ENCODE measurements at regions not wholly inside any gene's neighbourhood (a gene's known extent, or its start where the extent isn't known, plus 50 kb on each side); places are given as distances from the start of the nearest gene placed in this dataset.

- Histone ChIP-seq H3K79me1 (ENCODE audit: low read depth, low read length) (no peaks in the 10 kb centered on the region), H2BK15ac (ENCODE audit: low read length) (no peak overlapping the region), H3K27ac (replicated peaks; ENCODE audit: low read length) (no peak overlapping the region), H3K23ac (ENCODE audit: low read depth, low read length, poor library complexity) (no peak overlapping the region), H2AK5ac (ENCODE audit: low read depth, low read length) (no peak overlapping the region), H3K9ac (ENCODE audit: low read depth, low read length, poor library complexity) (no peak overlapping the region), H4K8ac (ENCODE audit: low read depth, low read length) (no peak overlapping the region), H3K27me3 (ENCODE audit: control insufficient read depth in 3 of 3, insufficient read depth in 3 of 3, low read depth in 1 of 3, low read length in 3 of 3) (no peaks in the 10 kb centered on the region), H2BK12ac (ENCODE audit: low read length) (no peak overlapping the region), H2AFZ (ENCODE audit: low read length) (no peak overlapping the region), H3K9me3 (replicated peaks in 1 of 2; ENCODE audit: control insufficient read depth in 2 of 2, insufficient read depth in 1 of 2, low read depth in 1 of 2, low read length in 2 of 2) (no peaks in the 10 kb centered on the region), H3K18ac (ENCODE audit: low read length) (no peak overlapping the region), H3K4me2 (ENCODE audit: insufficient read depth, low read length, poor library complexity, severe bottlenecking) (no peak overlapping the region), H3K4me1 (ENCODE audit: control insufficient read depth in 2 of 2, insufficient read depth in 1 of 2, low read depth in 1 of 2, low read length in 2 of 2) (no peaks in the 10 kb centered on the region), H2BK120ac (ENCODE audit: low read depth, low read length) (no peak overlapping the region), H3K36me3 (replicated peaks in 1 of 2; ENCODE audit: control insufficient read depth in 2 of 2, insufficient read depth in 2 of 2, low read length in 2 of 2) (no peaks in the 10 kb centered on the region), H3K4ac (ENCODE audit: low read length) (no peak overlapping the region), H2BK5ac (ENCODE audit: low read length) (no peak overlapping the region), H3K4me3 (ENCODE audit: low read length in 2 of 2) (no peak overlapping the region), H4K91ac (ENCODE audit: low read depth, low read length, poor library complexity) (no peak overlapping the region), H3K14ac (ENCODE audit: low read length) (no peak overlapping the region)
- DNase-seq (ENCODE audit: low spot score), result no peak
Measured at GRCh38 chr7:49422564-49422963, 350.9 kb upstream of the VWC2 start.

GRCh38 chr7:49424109-49424508, 349.3 kb upstream of the VWC2 start:
- H2AFZ ChIP-seq (ENCODE audit: low read length), result no peak overlapping the region
- H3K18ac ChIP-seq (ENCODE audit: low read length), result no peak overlapping the region
- H3K4me2 ChIP-seq (ENCODE audit: insufficient read depth, low read length, poor library complexity, severe bottlenecking), result no peak overlapping the region
- no peak overlapping the region for H3K4me3 ChIP-seq (ENCODE audit: low read length in 2 of 2)
- H3K79me1 ChIP-seq (ENCODE audit: low read depth, low read length), result no peaks in the 10 kb centered on the region
- H3K14ac ChIP-seq (ENCODE audit: low read length), result no peak overlapping the region
- no peaks in the 10 kb centered on the region for H3K4me1 ChIP-seq (ENCODE audit: control insufficient read depth in 2 of 2, insufficient read depth in 1 of 2, low read depth in 1 of 2, low read length in 2 of 2)
- H2BK12ac ChIP-seq (ENCODE audit: low read length), result no peak overlapping the region
- H4K8ac ChIP-seq (ENCODE audit: low read depth, low read length), result no peak overlapping the region
- H3K9me3 ChIP-seq (replicated peaks in 1 of 2; ENCODE audit: control insufficient read depth in 2 of 2, insufficient read depth in 1 of 2, low read depth in 1 of 2, low read length in 2 of 2), result no peaks in the 10 kb centered on the region
- no peaks in the 10 kb centered on the region for H3K27me3 ChIP-seq (ENCODE audit: control insufficient read depth in 3 of 3, insufficient read depth in 3 of 3, low read depth in 1 of 3, low read length in 3 of 3)
- DNase-seq (ENCODE audit: low spot score), result no peak
- no peak overlapping the region for H3K23ac ChIP-seq (ENCODE audit: low read depth, low read length, poor library complexity)
- H3K4ac ChIP-seq (ENCODE audit: low read length), result no peak overlapping the region
- no peak overlapping the region for H3K9ac ChIP-seq (ENCODE audit: low read depth, low read length, poor library complexity)
- no peak overlapping the region for H2AK5ac ChIP-seq (ENCODE audit: low read depth, low read length)
- H2BK5ac ChIP-seq (ENCODE audit: low read length), result no peak overlapping the region
- no peak overlapping the region for H2BK120ac ChIP-seq (ENCODE audit: low read depth, low read length)
- no peak overlapping the region for H3K27ac ChIP-seq (replicated peaks; ENCODE audit: low read length)
- H2BK15ac ChIP-seq (ENCODE audit: low read length), result no peak overlapping the region
- no peak overlapping the region for H4K91ac ChIP-seq (ENCODE audit: low read depth, low read length, poor library complexity)
- H3K36me3 ChIP-seq (replicated peaks in 1 of 2; ENCODE audit: control insufficient read depth in 2 of 2, insufficient read depth in 2 of 2, low read length in 2 of 2), result no peaks in the 10 kb centered on the region

DNA sequence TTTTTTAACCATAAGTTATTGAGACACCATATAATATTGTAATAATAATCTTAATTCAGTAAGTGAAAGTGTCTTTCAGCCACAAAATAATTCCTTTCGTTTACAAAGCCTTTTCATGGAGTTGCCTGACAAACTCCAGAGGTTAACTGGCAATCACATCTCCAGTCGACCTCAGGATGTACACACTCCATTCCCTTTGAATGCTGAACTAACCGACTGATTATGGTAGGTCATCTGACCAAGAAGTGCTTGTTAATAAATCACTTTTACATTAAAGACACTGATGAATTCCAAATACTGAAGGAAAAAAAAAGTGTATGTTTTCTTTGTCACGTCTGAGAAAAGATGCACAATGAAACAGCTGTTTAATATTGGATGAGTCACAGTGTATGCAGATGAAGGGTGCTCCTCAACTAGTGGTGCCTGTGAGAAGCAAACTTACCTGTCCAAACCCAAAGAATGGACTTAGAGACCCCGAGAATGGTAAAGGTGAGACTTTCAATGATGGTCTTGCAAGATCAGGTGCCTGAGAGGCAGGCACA, 348.1 kb upstream of the VWC2 start:
- Histone ChIP-seq H3K4me2 (ENCODE audit: insufficient read depth, low read length, poor library complexity, severe bottlenecking) (no peak overlapping the region), H2BK120ac (ENCODE audit: low read depth, low read length) (no peak overlapping the region), H3K4ac (ENCODE audit: low read length) (no peak overlapping the region), H3K36me3 (replicated peaks in 1 of 2; ENCODE audit: control insufficient read depth in 2 of 2, insufficient read depth in 2 of 2, low read length in 2 of 2) (no peaks in the 10 kb centered on the region), H4K91ac (ENCODE audit: low read depth, low read length, poor library complexity) (no peak overlapping the region), H2BK15ac (ENCODE audit: low read length) (no peak overlapping the region), H3K14ac (ENCODE audit: low read length) (no peak overlapping the region), H3K18ac (ENCODE audit: low read length) (no peak overlapping the region), H3K4me1 (ENCODE audit: control insufficient read depth in 2 of 2, insufficient read depth in 1 of 2, low read depth in 1 of 2, low read length in 2 of 2) (no peaks in the 10 kb centered on the region), H3K23ac (ENCODE audit: low read depth, low read length, poor library complexity) (no peak overlapping the region), H3K27ac (replicated peaks; ENCODE audit: low read length) (no peak overlapping the region), H2BK12ac (ENCODE audit: low read length) (no peak overlapping the region), H3K9ac (ENCODE audit: low read depth, low read length, poor library complexity) (no peak overlapping the region), H3K4me3 (ENCODE audit: low read length in 2 of 2) (no peak overlapping the region), H3K27me3 (ENCODE audit: control insufficient read depth in 3 of 3, insufficient read depth in 3 of 3, low read depth in 1 of 3, low read length in 3 of 3) (no peaks in the 10 kb centered on the region), H4K8ac (ENCODE audit: low read depth, low read length) (no peak overlapping the region), H3K9me3 (replicated peaks in 1 of 2; ENCODE audit: control insufficient read depth in 2 of 2, insufficient read depth in 1 of 2, low read depth in 1 of 2, low read length in 2 of 2) (no peaks in the 10 kb centered on the region), H2AK5ac (ENCODE audit: low read depth, low read length) (no peak overlapping the region), H3K79me1 (ENCODE audit: low read depth, low read length) (no peaks in the 10 kb centered on the region), H2BK5ac (ENCODE audit: low read length) (no peak overlapping the region), H2AFZ (ENCODE audit: low read length) (no peak overlapping the region)
- no CpG with 5 or more reads among the region's 5 CpGs for WGBS, 2 donors (ENCODE audit: extremely low coverage in 2 of 2, insufficient read length in 2 of 2, insufficient replicate concordance in 1 of 2)
- no peak for DNase-seq (ENCODE audit: low spot score)

- no peak overlapping the region for H2AFZ ChIP-seq (ENCODE audit: low read length)
- H3K27me3 ChIP-seq (ENCODE audit: control insufficient read depth in 3 of 3, insufficient read depth in 3 of 3, low read depth in 1 of 3, low read length in 3 of 3), result no peaks in the 10 kb centered on the region
- WGBS, 2 donors (ENCODE audit: extremely low coverage in 2 of 2, insufficient read length in 2 of 2, insufficient replicate concordance in 1 of 2), result no CpG with 5 or more reads among the region's 4 CpGs
- H3K4me3 ChIP-seq (ENCODE audit: low read length in 2 of 2), result no peak overlapping the region
- no peak overlapping the region for H2BK15ac ChIP-seq (ENCODE audit: low read length)
- H2BK5ac ChIP-seq (ENCODE audit: low read length), result no peak overlapping the region
- no peak overlapping the region for H3K9ac ChIP-seq (ENCODE audit: low read depth, low read length, poor library complexity)
- no peak overlapping the region for H3K18ac ChIP-seq (ENCODE audit: low read length)
- no peaks in the 10 kb centered on the region for H3K36me3 ChIP-seq (replicated peaks in 1 of 2; ENCODE audit: control insufficient read depth in 2 of 2, insufficient read depth in 2 of 2, low read length in 2 of 2)
- H4K8ac ChIP-seq (ENCODE audit: low read depth, low read length), result no peak overlapping the region
- H3K9me3 ChIP-seq (replicated peaks in 1 of 2; ENCODE audit: control insufficient read depth in 2 of 2, insufficient read depth in 1 of 2, low read depth in 1 of 2, low read length in 2 of 2), result no peaks in the 10 kb centered on the region
- no peaks in the 10 kb centered on the region for H3K79me1 ChIP-seq (ENCODE audit: low read depth, low read length)
- H3K4ac ChIP-seq (ENCODE audit: low read length), result no peak overlapping the region
- H3K14ac ChIP-seq (ENCODE audit: low read length), result no peak overlapping the region
- H2BK120ac ChIP-seq (ENCODE audit: low read depth, low read length), result no peak overlapping the region
- DNase-seq (ENCODE audit: low spot score), result no peak
- H4K91ac ChIP-seq (ENCODE audit: low read depth, low read length, poor library complexity), result no peak overlapping the region
- no peak overlapping the region for H3K23ac ChIP-seq (ENCODE audit: low read depth, low read length, poor library complexity)
- no peak overlapping the region for H3K4me2 ChIP-seq (ENCODE audit: insufficient read depth, low read length, poor library complexity, severe bottlenecking)
- no peak overlapping the region for H3K27ac ChIP-seq (replicated peaks; ENCODE audit: low read length)
- no peaks in the 10 kb centered on the region for H3K4me1 ChIP-seq (ENCODE audit: control insufficient read depth in 2 of 2, insufficient read depth in 1 of 2, low read depth in 1 of 2, low read length in 2 of 2)
- H2AK5ac ChIP-seq (ENCODE audit: low read depth, low read length), result no peak overlapping the region
- H2BK12ac ChIP-seq (ENCODE audit: low read length), result no peak overlapping the region
Measured at GRCh38 chr7:49432254-49432653, 341.2 kb upstream of the VWC2 start.

Measured in neuronal stem cell (in vitro differentiated cells).